ENCODE measurements at regions not wholly inside any gene's neighbourhood (a gene's known extent, or its start where the extent isn't known, plus 50 kb on each side); places are given as distances from the start of the nearest gene placed in this dataset.

DNA sequence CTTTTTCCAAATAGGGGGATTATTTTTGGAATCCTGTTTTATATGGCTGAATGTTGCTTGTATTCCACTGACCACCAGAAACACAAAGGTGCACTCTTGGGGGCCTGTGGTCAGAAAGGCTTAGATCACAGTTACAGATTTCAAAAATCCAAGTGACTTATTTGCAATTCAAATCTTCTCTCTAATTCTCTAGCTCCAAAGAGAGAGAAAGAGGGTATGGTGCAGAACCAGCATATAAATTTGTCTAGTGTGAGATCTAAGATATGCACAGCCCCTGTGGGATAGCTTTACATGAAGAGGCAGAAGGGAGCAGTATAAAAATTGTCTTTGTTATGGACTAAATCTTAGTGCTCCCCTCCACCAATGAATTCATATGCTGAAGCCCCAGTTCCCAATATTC lies 1121.7 kb upstream of the CELF2 start:
- TF ChIP-seq, protein P1, sequence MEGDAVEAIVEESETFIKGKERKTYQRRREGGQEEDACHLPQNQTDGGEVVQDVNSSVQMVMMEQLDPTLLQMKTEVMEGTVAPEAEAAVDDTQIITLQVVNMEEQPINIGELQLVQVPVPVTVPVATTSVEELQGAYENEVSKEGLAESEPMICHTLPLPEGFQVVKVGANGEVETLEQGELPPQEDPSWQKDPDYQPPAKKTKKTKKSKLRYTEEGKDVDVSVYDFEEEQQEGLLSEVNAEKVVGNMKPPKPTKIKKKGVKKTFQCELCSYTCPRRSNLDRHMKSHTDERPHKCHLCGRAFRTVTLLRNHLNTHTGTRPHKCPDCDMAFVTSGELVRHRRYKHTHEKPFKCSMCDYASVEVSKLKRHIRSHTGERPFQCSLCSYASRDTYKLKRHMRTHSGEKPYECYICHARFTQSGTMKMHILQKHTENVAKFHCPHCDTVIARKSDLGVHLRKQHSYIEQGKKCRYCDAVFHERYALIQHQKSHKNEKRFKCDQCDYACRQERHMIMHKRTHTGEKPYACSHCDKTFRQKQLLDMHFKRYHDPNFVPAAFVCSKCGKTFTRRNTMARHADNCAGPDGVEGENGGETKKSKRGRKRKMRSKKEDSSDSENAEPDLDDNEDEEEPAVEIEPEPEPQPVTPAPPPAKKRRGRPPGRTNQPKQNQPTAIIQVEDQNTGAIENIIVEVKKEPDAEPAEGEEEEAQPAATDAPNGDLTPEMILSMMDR (optimal IDR thresholded peaks at IDR 0.05 in 1 of 3, IDR thresholded peaks at IDR 0.05 in 1 of 3, conservative IDR thresholded peaks at IDR 0.05 in 1 of 3; ENCODE audit: extremely low read depth in 1 of 3, insufficient read depth in 2 of 3, low read length in 3 of 3): no peak
- no peak for TF ChIP-seq EZH2 (IDR thresholded peaks at IDR 0.05; ENCODE audit: low read length)
